CMK (cell line): ENCODE measurements at regions not wholly inside any gene's neighbourhood (a gene's known extent, or its start where the extent isn't known, plus 50 kb on each side); places are given as distances from the start of the nearest gene placed in this dataset.
A peak's percentile ranks its signal among the peaks of the same experiment; 100 is the strongest.
"Not testable (repeated sequence)": the region's sequence is repeated elsewhere in the genome, so short reads cannot be mapped to it uniquely, and the experiment has no call there.

ENCODE experiments used
- DNase-seq: peaks from one replicate; pipeline ENCODE4 v3.0.0-alpha.2; 2010; ENCODE audit warnings: low read depth

GRCh38 chr15:49706805-49707204 is 86.0 kb downstream of the DTWD1 start:
- DNase-seq, result no peak

DNA sequence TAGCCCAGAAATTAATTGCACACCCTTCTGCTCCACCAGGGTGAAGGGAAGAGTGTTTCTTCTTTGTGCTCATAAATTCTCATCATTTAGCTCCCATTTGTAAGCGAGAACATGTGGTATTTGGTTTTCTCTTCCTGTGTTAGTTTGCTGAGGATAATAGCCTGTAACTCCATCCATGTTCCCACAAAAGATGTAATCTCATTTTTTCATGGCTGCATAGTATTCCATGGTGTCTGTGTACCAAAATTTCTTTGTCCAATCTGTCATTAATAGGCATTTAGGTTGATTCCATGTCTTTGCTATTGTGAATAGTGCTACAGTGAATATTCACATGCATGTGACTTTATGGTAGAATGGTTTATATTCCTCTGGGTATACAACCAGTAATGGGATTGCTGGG is 86.8 kb downstream of the DTWD1 start:
- DNase-seq, result no peak

- DNase-seq, result no peak
These were observed 88.9 kb downstream of the DTWD1 start for GRCh38 chr15:49709646-49710214.

DNA sequence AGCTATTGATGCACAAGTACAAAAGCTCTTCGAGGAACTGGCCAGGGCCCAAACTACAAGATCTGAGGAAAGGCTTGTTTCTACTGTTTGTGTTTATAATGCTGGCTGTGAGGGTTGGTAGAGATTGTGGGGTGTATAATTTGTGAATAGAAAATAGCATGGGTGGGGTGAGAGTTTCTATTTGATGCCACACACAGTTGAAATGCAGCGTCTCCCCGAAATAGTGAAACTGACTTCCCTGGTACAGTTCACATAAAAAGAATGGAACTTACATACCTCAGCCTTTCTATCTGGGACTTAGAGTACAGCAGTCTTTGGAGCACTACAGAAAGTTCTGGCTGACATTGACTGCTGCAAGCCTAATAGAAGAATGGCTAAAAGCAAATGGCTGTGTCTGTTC is 91.3 kb downstream of the DTWD1 start:
- DNase-seq, result no peak

GRCh38 chr15:49712846-49713450 is 92.1 kb downstream of the DTWD1 start:
- no peak for DNase-seq

DNA sequence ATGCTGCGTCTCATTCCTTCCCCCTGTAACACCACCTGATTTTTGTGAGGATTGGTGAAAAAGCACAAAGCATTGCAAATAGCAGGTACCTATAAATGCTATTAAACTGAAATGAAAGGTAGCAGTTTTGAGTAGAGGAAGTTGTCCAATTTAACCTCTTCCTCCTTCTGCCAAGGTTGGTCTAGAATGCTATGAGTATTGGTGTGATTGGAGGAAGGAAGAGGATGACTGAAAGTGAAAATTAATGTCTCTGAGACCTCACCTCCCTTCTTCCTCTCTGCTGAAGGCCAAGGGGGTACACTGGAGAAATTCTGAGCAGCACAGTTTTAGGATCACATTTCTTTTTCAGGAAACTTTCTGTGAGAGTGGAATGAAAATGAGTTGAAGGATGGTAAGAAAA is 94.4 kb downstream of the DTWD1 start:
- DNase-seq, result no peak

GRCh38 chr15:49715701-49716100 is 94.9 kb downstream of the DTWD1 start:
- DNase-seq, result no peak

- DNase-seq, result no peak
These were observed 97.4 kb downstream of the DTWD1 start for GRCh38 chr15:49718234-49718633.

DNA sequence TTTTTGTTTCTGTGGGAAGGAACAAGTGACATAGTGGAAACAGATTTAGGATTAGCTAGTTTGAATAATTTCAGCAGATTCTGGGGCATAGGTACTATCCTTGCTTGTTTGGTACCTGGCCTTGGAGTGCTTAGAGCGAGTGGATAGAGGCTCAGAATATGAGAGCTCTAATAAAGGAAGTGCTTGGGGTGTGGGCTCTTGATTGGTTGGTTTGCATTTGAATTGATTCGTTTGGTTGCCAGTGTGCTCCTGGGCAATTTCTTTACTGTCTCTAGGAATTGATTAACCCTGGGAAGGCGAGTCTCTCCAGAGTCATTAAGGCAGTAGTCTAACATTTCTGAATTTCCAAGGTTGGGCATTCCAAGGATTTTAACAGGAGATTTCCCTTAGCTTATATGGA is 98.0 kb downstream of the DTWD1 start:
- no peak for DNase-seq

GRCh38 chr15:49720261-49720660 is 99.4 kb downstream of the DTWD1 start:
- no peak for DNase-seq

- no peak for DNase-seq
These were observed 100.2 kb downstream of the DTWD1 start for GRCh38 chr15:49721091-49721490.

DNA sequence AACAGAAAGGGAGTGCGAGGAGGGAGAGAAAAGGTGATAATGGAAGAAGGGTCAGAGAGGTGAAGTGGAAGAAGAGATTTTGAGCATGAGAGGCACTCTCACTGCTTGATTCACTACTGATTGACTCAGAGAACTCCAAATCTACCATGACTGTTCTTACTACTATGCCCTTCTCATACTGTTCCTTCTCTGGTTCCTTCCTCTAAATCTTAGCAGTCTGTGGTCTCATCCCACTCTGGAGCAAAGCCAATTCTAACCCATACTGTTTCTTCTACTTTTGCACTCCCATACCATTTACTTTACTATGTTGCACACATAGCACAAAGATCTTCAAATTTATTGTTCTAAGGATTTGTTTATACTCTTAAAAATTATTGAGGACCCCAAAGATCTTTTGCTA is 100.8 kb downstream of the DTWD1 start:
- DNase-seq, result no peak

- no peak for DNase-seq
These were observed 103.1 kb downstream of the DTWD1 start for GRCh38 chr15:49723981-49724380.

DNA sequence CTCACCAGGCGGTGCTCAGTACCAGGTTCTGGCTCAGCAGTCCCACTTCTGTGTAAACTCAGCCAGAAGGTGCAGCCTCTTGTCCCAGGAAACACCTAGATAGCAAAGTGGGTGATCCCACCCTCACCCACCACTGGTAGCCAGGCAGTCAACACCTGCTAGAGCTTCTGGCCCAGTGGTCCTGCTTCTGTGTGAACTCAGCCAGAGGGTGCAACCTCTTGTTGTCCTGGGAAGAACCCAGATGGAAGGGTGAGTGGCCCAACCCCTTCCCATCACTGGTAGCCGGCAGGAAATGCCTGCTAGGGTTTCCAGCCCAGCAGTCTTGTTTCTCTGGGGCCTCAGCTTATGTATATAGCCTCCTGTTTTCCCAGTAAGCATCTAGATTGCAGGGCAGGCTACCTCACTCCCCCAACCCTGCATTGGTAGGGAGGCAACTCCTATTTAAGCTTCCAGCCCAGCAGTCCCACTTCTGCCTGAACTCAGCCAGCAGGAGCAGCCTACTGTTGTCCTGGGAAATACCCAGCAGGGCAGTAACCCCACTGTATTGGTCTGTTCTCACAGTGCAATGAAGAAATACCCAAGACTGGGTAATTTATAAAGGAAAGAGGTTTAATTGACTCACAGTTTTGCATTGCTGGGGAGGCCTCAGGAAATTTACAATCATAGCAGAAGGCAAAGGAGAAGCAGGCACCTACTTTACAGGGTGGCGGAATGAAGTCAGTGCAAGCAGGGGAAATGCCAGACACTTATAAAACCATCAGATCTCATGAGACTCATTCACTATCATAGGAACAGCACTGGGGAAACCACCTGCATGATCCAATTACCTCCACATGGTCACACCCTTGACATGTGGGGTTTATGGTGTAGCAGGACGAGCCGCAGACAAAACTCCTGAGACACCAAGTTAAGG is 110.6 kb downstream of the DTWD1 start:
- no peak for DNase-seq

DNA sequence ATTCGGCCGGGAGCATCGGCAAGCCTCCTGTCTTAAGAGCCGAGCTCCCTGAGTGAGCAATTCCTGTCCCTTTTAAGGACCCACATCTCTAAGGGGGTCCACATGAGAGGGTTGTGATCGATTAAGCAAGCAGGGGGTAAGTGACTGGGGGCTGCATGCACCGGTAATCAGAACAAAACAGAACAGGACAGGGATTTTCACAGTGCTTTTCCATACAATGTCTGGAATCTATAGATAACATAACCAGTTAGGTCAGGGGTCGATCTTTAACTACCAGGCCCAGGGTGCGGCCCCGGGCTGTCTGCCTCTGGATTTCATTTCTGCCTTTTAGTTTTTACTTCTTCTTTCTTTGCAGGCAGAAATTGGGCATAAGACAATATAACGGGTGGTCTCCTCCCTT is 111.3 kb downstream of the DTWD1 start:
- not testable (repeated sequence) for DNase-seq

DNA sequence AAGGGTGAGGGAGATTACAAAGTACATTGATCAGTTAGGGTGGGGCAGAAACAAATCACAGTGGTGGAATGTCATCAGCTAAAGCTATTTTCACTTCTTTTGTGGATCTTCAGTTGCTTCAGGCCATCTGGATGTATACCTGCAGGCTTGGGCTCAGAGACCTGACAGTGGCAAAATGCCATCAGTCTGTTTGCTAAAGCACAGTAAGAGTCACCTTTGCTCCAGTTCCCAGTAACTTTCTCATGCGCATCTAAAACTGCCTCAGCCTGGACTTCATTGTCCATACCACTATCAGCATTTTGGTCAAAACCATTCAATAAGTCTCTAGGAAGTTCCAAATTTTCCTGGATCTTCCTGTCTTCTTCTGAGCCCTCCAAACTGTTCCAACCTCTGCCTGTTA is 113.2 kb downstream of the DTWD1 start:
- DNase-seq, result not testable (repeated sequence)

DNA sequence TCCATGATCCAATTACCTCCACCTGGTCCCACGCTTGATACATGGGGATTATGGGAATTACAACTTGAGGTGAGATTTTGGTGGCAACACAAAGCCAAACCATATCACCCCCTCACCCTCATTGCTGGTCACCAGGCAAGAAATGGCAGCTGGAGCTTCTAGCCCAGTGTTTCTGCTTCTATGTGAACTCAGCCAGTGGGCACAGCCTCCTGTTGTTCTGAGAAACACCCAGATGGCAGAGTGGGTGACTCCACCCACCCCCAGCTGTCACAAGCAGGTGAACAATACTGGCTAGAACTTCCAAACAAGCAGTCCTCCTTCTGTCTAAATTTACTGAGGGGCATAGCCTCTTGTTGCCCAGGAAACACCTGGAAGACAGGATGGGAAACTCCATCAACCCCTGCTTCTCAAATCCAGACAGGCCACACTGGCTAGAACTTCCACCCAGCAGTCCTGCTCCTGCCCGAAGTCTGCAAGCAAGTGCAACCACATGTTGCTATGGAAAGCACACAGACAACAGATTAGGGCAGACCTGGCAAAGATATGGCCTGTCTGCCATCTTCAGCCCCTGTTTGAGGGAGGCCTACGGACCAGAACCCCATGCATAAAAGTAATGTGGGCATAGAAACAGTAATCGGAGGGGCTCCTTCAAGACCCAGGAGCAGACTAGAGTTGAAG is 114.1 kb downstream of the DTWD1 start:
- DNase-seq, result no peak

GRCh38 chr15:49737127-49737526 is 116.3 kb downstream of the DTWD1 start:
- peak; percentile 12 for DNase-seq

DNA sequence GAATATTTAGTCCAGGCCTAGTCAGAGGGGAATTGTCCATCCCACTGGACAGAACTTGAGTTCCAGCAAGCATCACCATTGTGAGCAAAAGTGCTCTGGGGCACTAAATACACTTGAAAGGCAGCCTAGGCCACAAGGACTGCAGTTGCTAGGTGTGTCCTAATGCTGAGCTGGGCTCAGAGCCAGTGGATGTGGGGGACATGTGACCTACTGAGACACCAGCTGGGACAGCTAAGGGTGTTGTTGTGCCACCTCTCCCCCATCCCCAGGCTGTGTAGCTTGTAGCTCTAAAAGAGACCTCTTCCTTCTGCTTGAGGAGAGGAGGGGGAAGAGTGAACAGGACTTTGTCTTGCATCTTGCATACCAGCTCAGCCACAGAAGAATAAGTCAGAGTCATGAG is 120.9 kb downstream of the DTWD1 start:
- DNase-seq, result no peak

- DNase-seq, result no peak
These were observed 121.5 kb downstream of the DTWD1 start for GRCh38 chr15:49742381-49742780.

DNA sequence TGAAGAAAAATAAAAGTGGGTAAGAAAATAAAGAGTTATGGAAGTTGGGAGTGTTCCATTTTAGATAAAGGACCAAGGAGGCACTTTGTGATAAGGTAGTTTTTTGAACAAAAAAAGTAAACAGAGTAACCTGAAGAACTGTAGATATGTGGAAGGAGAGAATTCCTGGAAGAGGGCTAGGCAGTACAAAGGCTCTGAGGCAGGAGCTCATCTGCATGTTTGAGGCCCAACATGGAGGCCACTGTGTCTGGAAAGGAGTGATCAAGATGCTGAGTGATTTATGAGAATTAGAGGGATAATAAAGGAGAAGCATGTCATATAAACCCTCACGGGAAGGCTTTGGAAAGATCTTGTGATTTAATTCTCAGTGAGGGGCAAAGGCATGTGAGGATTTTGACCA is 126.5 kb downstream of the DTWD1 start:
- DNase-seq, result no peak

DNA sequence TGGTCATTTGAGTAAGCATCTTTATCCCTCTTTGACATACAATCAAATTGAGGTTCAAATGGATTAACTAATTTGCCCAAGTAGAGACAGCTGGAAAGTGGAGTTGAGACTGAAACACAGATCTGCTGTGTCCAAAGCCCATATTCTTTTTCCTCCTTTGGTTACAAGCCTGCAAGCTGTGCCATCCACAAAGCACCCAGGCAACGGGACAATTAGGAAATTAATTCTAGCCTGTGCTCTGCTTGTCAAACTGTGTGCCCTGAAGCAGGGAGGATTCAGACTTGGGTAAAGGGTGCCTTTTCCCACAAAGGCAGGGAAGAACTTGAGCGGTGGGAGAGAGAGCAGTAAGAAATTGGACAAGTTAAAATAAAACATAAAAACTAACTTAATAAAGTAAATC is 127.9 kb downstream of the DTWD1 start:
- DNase-seq, result no peak

DNA sequence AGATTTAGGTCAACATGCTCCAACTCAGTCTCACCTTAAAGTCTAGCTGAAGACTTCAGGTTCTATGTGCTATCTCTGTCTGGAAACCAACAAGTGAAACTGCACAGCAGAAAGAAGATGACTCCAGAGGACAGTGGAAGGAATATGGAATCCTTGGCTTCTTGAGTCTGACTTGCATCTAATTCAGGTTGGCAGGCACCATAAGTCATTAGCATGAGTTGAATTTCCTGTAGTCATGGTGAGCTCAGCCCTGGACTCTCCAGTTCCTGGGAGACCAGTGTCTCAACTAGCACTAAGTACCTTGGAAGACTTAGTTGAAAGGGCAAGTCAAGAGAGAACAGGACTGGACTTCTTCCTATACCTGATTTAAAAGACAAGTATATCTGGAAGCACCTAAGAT is 129.7 kb downstream of the DTWD1 start:
- no peak for DNase-seq
